ENCODE measurements at regions not wholly inside any gene's neighbourhood (a gene's known extent, or its start where the extent isn't known, plus 50 kb on each side); places are given as distances from the start of the nearest gene placed in this dataset.
A peak's percentile ranks its signal among the peaks of the same experiment; 100 is the strongest.
"Not testable (repeated sequence)": the region's sequence is repeated elsewhere in the genome, so short reads cannot be mapped to it uniquely, and the experiment has no call there.

DNA sequence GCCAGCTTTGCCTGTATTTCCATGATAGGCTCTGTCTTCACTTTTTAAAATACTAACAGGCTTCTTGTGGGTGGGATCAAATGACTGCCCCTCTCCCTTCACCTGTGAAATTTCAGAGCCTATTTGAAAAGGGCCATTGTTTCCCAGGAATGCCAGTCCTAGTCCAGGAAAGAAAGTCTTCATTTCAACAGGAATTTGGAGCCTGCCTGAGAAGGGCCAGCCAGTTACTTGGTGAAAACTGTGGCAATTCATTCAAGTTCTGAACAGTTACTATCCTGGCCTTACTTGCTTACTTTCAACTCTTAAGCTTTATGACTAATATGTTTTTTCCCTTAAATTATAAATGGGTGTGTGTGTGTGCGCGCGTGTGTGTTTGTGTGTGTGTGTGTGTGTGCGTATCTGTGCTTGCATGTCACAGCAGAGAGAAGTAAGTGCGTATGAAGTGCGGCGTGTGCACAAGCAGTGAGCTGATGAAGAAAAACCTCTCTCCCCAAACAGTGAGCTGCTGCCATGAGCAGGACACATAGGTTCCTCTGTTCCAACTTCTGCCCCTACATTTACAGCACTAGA lies 67.5 kb upstream of the RNPC3 start:
- no peaks in the 10 kb centered on the region for H3K9me3 Mint-ChIP-seq
- TF ChIP-seq, protein P1, sequence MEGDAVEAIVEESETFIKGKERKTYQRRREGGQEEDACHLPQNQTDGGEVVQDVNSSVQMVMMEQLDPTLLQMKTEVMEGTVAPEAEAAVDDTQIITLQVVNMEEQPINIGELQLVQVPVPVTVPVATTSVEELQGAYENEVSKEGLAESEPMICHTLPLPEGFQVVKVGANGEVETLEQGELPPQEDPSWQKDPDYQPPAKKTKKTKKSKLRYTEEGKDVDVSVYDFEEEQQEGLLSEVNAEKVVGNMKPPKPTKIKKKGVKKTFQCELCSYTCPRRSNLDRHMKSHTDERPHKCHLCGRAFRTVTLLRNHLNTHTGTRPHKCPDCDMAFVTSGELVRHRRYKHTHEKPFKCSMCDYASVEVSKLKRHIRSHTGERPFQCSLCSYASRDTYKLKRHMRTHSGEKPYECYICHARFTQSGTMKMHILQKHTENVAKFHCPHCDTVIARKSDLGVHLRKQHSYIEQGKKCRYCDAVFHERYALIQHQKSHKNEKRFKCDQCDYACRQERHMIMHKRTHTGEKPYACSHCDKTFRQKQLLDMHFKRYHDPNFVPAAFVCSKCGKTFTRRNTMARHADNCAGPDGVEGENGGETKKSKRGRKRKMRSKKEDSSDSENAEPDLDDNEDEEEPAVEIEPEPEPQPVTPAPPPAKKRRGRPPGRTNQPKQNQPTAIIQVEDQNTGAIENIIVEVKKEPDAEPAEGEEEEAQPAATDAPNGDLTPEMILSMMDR (IDR thresholded peaks at IDR 0.05): no peak
- H3K4me3 Mint-ChIP-seq: no peak overlapping the region
- CTCF ChIA-PET: no interaction called here
- ATAC-seq (no peak), DNase-seq (no peak)
- no peaks in the 10 kb centered on the region for H3K27me3 Mint-ChIP-seq
- no peaks in the 10 kb centered on the region for H3K4me1 Mint-ChIP-seq (ENCODE audit: low read depth)
- intact Hi-C loops (cut with micrococcal nuclease): no loop called here
- H3K27ac Mint-ChIP-seq: no peak overlapping the region
- POLR2A ChIA-PET: interaction anchor here (0.5 kb wide), 1 partner anchor 1508 kb away, joined by 4 read pairs; no protein-coding TSS in a partner anchor
- H3K36me3 Mint-ChIP-seq (ENCODE audit: low read depth): no peaks in the 10 kb centered on the region

DNA sequence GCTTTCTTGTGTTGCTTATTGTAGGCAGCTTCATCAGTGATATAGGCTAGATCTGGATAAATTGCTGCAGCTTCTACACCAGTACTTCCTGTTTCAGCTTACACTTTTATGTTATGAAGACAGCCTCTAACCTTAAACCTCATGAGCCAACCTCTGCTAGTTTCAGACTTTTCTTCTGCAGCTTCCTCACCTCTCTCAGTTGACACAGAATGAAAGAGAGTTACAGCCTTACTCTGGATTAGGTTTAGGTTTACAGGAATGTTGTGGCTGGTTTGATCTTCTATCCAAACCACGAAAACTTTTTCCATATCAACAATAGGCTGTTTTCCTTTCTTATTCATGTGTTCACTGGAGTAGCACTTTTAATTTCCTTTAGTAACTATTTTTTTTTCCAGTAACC lies 76.9 kb upstream of the RNPC3 start:
- ATAC-seq (peak; percentile 24), DNase-seq (no peak)
- no peak overlapping the region for H3K27ac Mint-ChIP-seq
- ChIA-PET POLR2A (no interaction called here), CTCF (interaction anchor here (1.2 to 2.4 kb wide), 2 partner anchors 13 to 43 kb away, joined by 3 to 7 read pairs; no protein-coding TSS in a partner anchor)
- TF ChIP-seq, protein P1 (IDR thresholded peaks at IDR 0.05): no peak
- no peak overlapping the region for H3K4me3 Mint-ChIP-seq
- intact Hi-C loops (cut with micrococcal nuclease): no loop called here
- no peaks in the 10 kb centered on the region for H3K9me3 Mint-ChIP-seq
- H3K27me3 Mint-ChIP-seq: no peaks in the 10 kb centered on the region
- H3K4me1 Mint-ChIP-seq (ENCODE audit: low read depth): no peaks in the 10 kb centered on the region
- no peaks in the 10 kb centered on the region for H3K36me3 Mint-ChIP-seq (ENCODE audit: low read depth)

DNA sequence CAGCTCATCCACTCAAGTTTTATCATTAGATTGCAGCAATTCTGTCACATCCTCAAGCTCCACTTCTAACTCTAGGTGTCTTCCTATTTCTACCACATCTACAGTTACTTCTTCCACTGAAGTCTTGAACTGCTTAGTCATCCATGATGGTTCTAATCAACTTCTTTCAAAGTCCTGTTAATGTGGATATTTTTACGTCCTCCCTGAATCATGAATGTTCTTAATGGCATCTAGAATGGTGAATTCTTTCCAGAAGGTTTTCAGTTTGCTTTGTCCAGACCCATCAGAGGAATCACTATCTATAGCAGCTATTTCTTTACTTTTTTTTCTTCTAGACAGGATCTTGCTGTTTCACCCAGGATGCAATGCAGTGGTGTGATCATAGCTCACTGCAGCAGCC lies 78.0 kb upstream of the RNPC3 start:
- intact Hi-C loops (cut with micrococcal nuclease): no loop called here
- no peak for DNase-seq
- H3K4me3 Mint-ChIP-seq: no peak overlapping the region
- ChIA-PET POLR2A (no interaction called here), CTCF (interaction anchor here (1.4 kb wide), 1 partner anchor 14 kb away, joined by 5 read pairs; no protein-coding TSS in a partner anchor)
- H3K27me3 Mint-ChIP-seq: no peaks in the 10 kb centered on the region
- H3K4me1 Mint-ChIP-seq (ENCODE audit: low read depth): no peaks in the 10 kb centered on the region
- TF ChIP-seq, protein P1 (IDR thresholded peaks at IDR 0.05): no peak
- H3K9me3 Mint-ChIP-seq: no peaks in the 10 kb centered on the region
- no peak overlapping the region for H3K27ac Mint-ChIP-seq
- no peak for ATAC-seq
- H3K36me3 Mint-ChIP-seq (ENCODE audit: low read depth): no peaks in the 10 kb centered on the region

DNA sequence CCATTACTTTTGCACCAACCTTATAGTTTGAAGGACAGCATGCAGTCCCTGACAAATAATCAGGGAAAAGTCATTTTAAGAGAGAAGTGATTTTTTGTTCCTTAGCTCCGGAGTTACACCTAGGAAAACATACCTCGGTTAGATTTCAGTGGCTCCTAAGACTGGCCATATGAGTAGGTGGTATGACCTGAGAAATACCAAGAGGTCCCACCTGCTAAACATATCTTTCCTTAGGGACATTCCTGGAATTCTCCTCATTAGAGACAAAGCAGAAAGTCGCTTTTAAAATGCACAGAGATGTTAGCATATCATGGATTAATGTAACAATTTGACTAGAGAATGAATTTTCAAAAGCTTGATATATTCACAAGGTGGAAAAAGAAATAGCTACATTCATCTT lies 84.2 kb upstream of the RNPC3 start:
- intact Hi-C loops (cut with micrococcal nuclease): no loop called here
- DNase-seq (no peak), ATAC-seq (no peak)
- Mint-ChIP-seq H3K36me3 (ENCODE audit: low read depth) (no peaks in the 10 kb centered on the region), H3K9me3 (no peaks in the 10 kb centered on the region), H3K4me1 (ENCODE audit: low read depth) (no peaks in the 10 kb centered on the region), H3K27ac (no peak overlapping the region), H3K4me3 (no peak overlapping the region), H3K27me3 (no peaks in the 10 kb centered on the region)
- POLR2A ChIA-PET: no interaction called here
- CTCF ChIA-PET: interaction anchor here (1.0 kb wide), 1 partner anchor 20 kb away, joined by 4 read pairs; no protein-coding TSS in a partner anchor
- TF ChIP-seq, protein P1 (IDR thresholded peaks at IDR 0.05): no peak

DNA sequence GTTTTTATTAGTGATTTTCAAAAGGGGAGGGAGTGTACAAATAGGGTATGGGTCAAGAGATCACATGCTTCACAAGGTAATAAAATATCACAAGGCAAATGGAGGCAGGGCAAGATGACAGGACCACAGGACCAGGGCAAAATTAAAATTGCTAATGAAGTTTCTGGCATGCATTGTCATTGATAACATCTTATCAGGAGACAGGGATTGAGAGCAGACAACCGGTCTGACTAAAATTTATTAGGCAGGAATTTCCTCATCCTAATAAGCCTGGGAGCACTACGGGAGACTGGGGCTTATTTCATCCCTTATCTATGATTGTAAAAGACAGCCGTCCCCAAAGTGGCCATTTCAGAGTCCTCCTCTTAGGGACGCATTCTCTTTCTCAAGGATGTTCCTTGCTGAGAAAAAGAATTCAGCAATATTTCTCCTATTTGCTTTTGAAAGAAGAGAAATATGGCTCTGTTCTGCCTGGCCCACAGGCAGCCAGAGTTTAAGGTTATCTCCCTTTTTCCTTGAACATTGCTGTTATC lies 88.9 kb upstream of the RNPC3 start:
- intact Hi-C loops (cut with micrococcal nuclease); H3K27me3 Mint-ChIP-seq; H3K36me3 Mint-ChIP-seq (ENCODE audit: low read depth); H3K9me3 Mint-ChIP-seq; H3K4me1 Mint-ChIP-seq (ENCODE audit: low read depth); ATAC-seq; DNase-seq; CTCF ChIA-PET; H3K27ac Mint-ChIP-seq; POLR2A ChIA-PET; H3K4me3 Mint-ChIP-seq: not testable (repeated sequence)
